ENCODE measurements at regions not wholly inside any gene's neighbourhood (a gene's known extent, or its start where the extent isn't known, plus 50 kb on each side); places are given as distances from the start of the nearest gene placed in this dataset.

GRCh38 chr9:11402621-11403020, 789.8 kb upstream of the PTPRD start:
- no peaks in the 10 kb centered on the region for H3K36me3 ChIP-seq (ENCODE audit: control insufficient read depth in 2 of 2, insufficient read depth in 2 of 2, low read length in 2 of 2)
- peaks cover 0 to 5% of the 10 kb centered on the region in 2 donors for H3K9me3 ChIP-seq (ENCODE audit: control insufficient read depth in 2 of 2, low read length in 2 of 2)
- H3K4me3 ChIP-seq (ENCODE audit: low read length in 2 of 2) = no peak overlapping the region
- no peaks in the 10 kb centered on the region for H3K4me1 ChIP-seq (ENCODE audit: control insufficient read depth, insufficient read depth, low read length)
- H3K27me3 ChIP-seq (ENCODE audit: control insufficient read depth in 1 of 2, insufficient read depth in 2 of 2, low read length in 2 of 2) = no peaks in the 10 kb centered on the region
- no peak overlapping the region for H3K9ac ChIP-seq (ENCODE audit: low read length in 2 of 2)
- H3K27ac ChIP-seq (ENCODE audit: low read length) = no peak overlapping the region

DNA sequence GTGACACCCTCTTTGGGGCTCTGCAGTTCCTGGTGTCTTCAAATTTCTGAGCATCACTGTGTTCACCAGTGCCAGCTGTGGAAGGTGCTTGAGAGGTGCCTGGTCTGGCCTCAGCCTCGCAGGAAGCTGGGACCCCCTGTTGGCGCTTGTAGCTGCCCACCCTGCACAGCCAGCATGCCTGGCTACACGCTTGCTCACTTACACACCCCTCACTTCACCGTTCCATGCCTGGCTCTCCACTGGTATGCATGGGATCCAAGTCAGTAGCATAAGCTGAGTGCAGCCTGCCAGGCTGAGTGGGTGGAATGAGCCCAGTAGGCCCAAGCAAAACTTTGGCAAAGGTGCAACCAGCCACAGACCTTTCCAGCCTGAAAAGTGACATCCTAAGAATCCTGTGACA, 801.4 kb upstream of the PTPRD start:
- Histone ChIP-seq H3K9me3 (ENCODE audit: control insufficient read depth in 2 of 2, low read length in 2 of 2) (peaks cover 0 to 4% of the 10 kb centered on the region in 2 donors), H3K27me3 (ENCODE audit: control insufficient read depth in 1 of 2, insufficient read depth in 2 of 2, low read length in 2 of 2) (no peaks in the 10 kb centered on the region), H3K36me3 (ENCODE audit: control insufficient read depth in 2 of 2, insufficient read depth in 2 of 2, low read length in 2 of 2) (no peaks in the 10 kb centered on the region), H3K4me3 (ENCODE audit: low read length in 2 of 2) (no peak overlapping the region), H3K9ac (ENCODE audit: low read length in 2 of 2) (no peak overlapping the region), H3K4me1 (ENCODE audit: control insufficient read depth, insufficient read depth, low read length) (no peaks in the 10 kb centered on the region), H3K27ac (ENCODE audit: low read length) (no peak overlapping the region)

DNA sequence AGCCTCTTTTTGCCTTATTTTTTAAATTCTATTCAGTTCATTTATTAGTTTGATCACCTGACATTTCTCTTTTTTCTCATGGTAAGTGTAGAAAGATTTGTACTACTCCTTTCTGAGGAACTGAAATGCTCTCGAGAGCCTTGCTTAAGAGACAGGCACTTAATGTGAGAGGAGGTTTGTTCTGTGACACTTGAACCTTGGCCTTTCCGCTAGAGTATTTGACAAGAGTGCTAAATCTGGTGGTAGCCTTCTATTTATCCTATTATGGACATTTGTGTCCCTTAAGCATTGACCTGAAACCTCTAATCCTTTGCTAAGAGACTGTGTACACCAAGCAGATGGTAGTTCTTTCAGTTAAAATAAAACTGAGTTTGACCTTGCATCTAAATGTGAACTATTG, 805.0 kb upstream of the PTPRD start:
- H3K27ac ChIP-seq (ENCODE audit: low read length) = no peak overlapping the region
- H3K9me3 ChIP-seq (ENCODE audit: control insufficient read depth in 2 of 2, low read length in 2 of 2) = peaks cover 0 to 4% of the 10 kb centered on the region in 2 donors
- no peak overlapping the region for H3K4me3 ChIP-seq (ENCODE audit: low read length in 2 of 2)
- H3K36me3 ChIP-seq (ENCODE audit: control insufficient read depth in 2 of 2, insufficient read depth in 2 of 2, low read length in 2 of 2) = no peaks in the 10 kb centered on the region
- H3K27me3 ChIP-seq (ENCODE audit: control insufficient read depth in 1 of 2, insufficient read depth in 2 of 2, low read length in 2 of 2) = no peaks in the 10 kb centered on the region
- no peaks in the 10 kb centered on the region for H3K4me1 ChIP-seq (ENCODE audit: control insufficient read depth, insufficient read depth, low read length)
- no peak overlapping the region for H3K9ac ChIP-seq (ENCODE audit: low read length in 2 of 2)

- no peaks in the 10 kb centered on the region for H3K36me3 ChIP-seq (ENCODE audit: control insufficient read depth in 2 of 2, insufficient read depth in 2 of 2, low read length in 2 of 2)
- H3K9ac ChIP-seq (ENCODE audit: low read length in 2 of 2) = no peak overlapping the region
- no peak overlapping the region for H3K27ac ChIP-seq (ENCODE audit: low read length)
- H3K9me3 ChIP-seq (ENCODE audit: control insufficient read depth in 2 of 2, low read length in 2 of 2) = no peaks in the 10 kb centered on the region
- H3K4me1 ChIP-seq (ENCODE audit: control insufficient read depth, insufficient read depth, low read length) = no peaks in the 10 kb centered on the region
- no peaks in the 10 kb centered on the region for H3K27me3 ChIP-seq (ENCODE audit: control insufficient read depth in 1 of 2, insufficient read depth in 2 of 2, low read length in 2 of 2)
- no peak overlapping the region for H3K4me3 ChIP-seq (ENCODE audit: low read length in 2 of 2)
Measured at GRCh38 chr9:11431490-11431889, 818.7 kb upstream of the PTPRD start.

GRCh38 chr9:11432361-11432760, 819.6 kb upstream of the PTPRD start:
- Histone ChIP-seq H3K27ac (ENCODE audit: low read length) (no peak overlapping the region), H3K36me3 (ENCODE audit: control insufficient read depth in 2 of 2, insufficient read depth in 2 of 2, low read length in 2 of 2) (no peaks in the 10 kb centered on the region), H3K9ac (ENCODE audit: low read length in 2 of 2) (no peak overlapping the region), H3K4me3 (ENCODE audit: low read length in 2 of 2) (no peak overlapping the region), H3K9me3 (ENCODE audit: control insufficient read depth in 2 of 2, low read length in 2 of 2) (no peaks in the 10 kb centered on the region), H3K4me1 (ENCODE audit: control insufficient read depth, insufficient read depth, low read length) (no peaks in the 10 kb centered on the region), H3K27me3 (ENCODE audit: control insufficient read depth in 1 of 2, insufficient read depth in 2 of 2, low read length in 2 of 2) (no peaks in the 10 kb centered on the region)

- H3K4me1 ChIP-seq (ENCODE audit: control insufficient read depth, insufficient read depth, low read length) = no peaks in the 10 kb centered on the region
- no peaks in the 10 kb centered on the region for H3K9me3 ChIP-seq (ENCODE audit: control insufficient read depth in 2 of 2, low read length in 2 of 2)
- no peak overlapping the region for H3K9ac ChIP-seq (ENCODE audit: low read length in 2 of 2)
Measured at GRCh38 chr9:11443631-11444030, 830.8 kb upstream of the PTPRD start.

DNA sequence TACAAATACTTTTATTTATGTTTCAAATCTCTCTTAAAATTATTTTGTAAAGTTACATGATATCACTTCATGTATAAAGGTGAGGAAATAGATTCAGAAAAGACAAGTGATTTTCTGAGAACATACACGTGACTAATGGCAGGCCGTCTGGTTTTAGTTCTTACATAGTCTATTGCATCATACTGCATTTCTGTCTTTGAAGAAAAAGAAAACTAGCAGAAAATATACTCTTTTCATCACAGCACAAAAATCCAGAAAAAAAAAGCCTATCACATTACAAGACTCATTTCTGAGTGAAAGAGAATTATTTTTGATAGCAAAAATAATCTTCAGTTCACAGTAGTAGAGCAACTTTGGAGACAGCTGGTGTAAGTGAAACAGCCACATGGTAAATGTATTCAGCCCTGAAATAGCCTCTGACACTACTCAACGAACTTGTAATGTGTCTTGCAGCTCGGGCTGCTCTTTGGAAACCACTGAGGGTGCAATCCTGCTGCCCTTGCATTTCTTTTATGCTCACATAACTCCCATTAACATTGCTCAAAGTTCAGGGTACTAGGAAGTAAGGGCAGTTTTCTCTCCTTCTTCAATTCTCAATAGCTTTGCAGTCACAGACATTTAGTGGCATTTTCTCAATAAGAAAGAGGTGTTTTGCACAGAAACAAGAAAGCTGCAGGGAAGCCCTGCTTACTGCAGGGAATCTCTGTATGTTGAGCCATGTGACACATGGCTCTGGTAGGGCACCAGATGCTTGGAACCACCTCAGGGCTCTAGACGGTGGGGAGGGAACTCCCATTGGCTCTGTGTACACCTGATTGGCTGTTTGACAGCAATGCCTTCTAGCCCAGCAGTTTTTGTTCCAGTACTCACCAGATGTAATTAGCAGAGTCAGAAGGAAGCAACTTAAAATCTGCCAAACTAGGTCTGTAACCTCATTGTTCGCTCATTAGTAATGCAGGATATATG, 845.3 kb upstream of the PTPRD start:
- no peak overlapping the region for H3K27ac ChIP-seq (ENCODE audit: low read length)
- H3K4me3 ChIP-seq (ENCODE audit: low read length in 2 of 2) = no peak overlapping the region
- H3K4me1 ChIP-seq (ENCODE audit: control insufficient read depth, insufficient read depth, low read length) = no peaks in the 10 kb centered on the region
- no peaks in the 10 kb centered on the region for H3K9me3 ChIP-seq (ENCODE audit: control insufficient read depth in 2 of 2, low read length in 2 of 2)
- no peaks in the 10 kb centered on the region for H3K36me3 ChIP-seq (ENCODE audit: control insufficient read depth in 2 of 2, insufficient read depth in 2 of 2, low read length in 2 of 2)
- no peak overlapping the region for H3K9ac ChIP-seq (ENCODE audit: low read length in 2 of 2)
- H3K27me3 ChIP-seq (ENCODE audit: control insufficient read depth in 1 of 2, insufficient read depth in 2 of 2, low read length in 2 of 2) = no peaks in the 10 kb centered on the region

More at GRCh38 chr9:11443631-11444030, 830.8 kb upstream of the PTPRD start:
- no peaks in the 10 kb centered on the region for H3K36me3 ChIP-seq (ENCODE audit: control insufficient read depth in 2 of 2, insufficient read depth in 2 of 2, low read length in 2 of 2)
- H3K27ac ChIP-seq (ENCODE audit: low read length) = no peak overlapping the region
- H3K4me3 ChIP-seq (ENCODE audit: low read length in 2 of 2) = no peak overlapping the region
- H3K27me3 ChIP-seq (ENCODE audit: control insufficient read depth in 1 of 2, insufficient read depth in 2 of 2, low read length in 2 of 2) = no peaks in the 10 kb centered on the region

DNA sequence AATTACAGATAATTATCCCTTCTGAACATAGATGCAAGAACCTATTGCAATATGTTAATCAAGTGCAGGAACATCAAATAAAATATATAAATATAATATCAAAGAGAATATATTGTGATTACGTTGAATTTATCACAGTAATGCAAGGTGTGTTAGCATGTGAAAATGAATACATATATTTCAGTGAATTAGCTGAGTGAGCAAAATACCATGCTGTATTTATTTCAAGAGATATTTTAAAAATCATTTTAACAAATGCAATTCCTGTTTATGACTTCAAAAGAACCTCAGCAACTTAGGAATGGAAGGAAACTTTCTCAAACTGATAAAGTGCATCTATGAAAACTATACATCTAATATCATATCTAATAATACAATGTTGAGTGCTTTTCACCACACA, 856.9 kb upstream of the PTPRD start:
- H3K27me3 ChIP-seq (ENCODE audit: control insufficient read depth in 1 of 2, insufficient read depth in 2 of 2, low read length in 2 of 2) = no peaks in the 10 kb centered on the region
- no peak overlapping the region for H3K9ac ChIP-seq (ENCODE audit: low read length in 2 of 2)
- H3K4me3 ChIP-seq (ENCODE audit: low read length in 2 of 2) = no peak overlapping the region
- H3K4me1 ChIP-seq (ENCODE audit: control insufficient read depth, insufficient read depth, low read length) = no peaks in the 10 kb centered on the region
- H3K36me3 ChIP-seq (ENCODE audit: control insufficient read depth in 2 of 2, insufficient read depth in 2 of 2, low read length in 2 of 2) = no peaks in the 10 kb centered on the region
- no peak overlapping the region for H3K27ac ChIP-seq (ENCODE audit: low read length)
- no peaks in the 10 kb centered on the region for H3K9me3 ChIP-seq (ENCODE audit: control insufficient read depth in 2 of 2, low read length in 2 of 2)

DNA sequence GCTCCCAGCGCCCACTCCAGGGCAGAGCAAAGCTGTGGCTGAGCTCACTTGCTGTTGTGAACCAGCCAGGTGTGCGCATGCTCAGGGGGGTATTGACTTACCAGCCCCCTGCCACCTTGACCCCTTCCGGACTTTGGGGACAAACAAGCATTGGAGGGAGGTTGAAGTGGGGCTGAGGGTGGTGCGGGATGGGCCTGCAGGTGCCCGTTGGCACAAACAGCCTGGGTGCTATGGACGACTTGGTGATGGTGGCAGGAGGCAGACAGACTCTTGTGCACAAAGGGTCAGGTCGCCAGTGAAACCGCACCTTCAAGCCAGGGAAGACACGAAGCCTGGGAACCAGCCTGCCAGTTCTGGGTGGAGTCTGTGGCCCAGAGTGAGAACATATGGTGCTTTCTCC, 858.5 kb upstream of the PTPRD start:
- Histone ChIP-seq H3K36me3 (ENCODE audit: control insufficient read depth in 2 of 2, insufficient read depth in 2 of 2, low read length in 2 of 2) (no peaks in the 10 kb centered on the region), H3K9ac (ENCODE audit: low read length in 2 of 2) (no peak overlapping the region), H3K27me3 (ENCODE audit: control insufficient read depth in 1 of 2, insufficient read depth in 2 of 2, low read length in 2 of 2) (no peaks in the 10 kb centered on the region), H3K4me3 (ENCODE audit: low read length in 2 of 2) (no peak overlapping the region), H3K4me1 (ENCODE audit: control insufficient read depth, insufficient read depth, low read length) (no peaks in the 10 kb centered on the region), H3K9me3 (ENCODE audit: control insufficient read depth in 2 of 2, low read length in 2 of 2) (no peaks in the 10 kb centered on the region), H3K27ac (ENCODE audit: low read length) (no peak overlapping the region)

DNA sequence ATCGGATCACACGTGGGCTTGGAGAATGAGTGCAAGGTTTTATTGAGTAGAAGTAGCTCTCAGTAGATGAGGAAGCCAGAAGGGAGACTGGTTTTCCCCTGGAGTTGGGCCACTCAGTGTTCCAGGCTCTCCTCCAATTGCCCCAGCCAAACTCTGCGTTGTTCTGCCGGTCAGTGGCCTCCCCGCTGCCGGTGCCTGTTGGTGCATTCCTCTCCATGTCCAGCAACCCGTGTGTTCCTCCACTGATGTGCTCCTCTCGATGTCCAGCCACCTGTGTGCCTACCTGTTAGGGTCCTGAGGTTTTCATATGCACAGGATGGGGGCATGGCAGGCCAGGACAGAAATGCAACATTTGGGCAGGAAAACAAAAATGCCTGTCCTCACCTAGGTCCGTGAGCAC, 888.0 kb upstream of the PTPRD start:
- Histone ChIP-seq H3K27me3 (ENCODE audit: control insufficient read depth in 1 of 2, insufficient read depth in 2 of 2, low read length in 2 of 2) (no peaks in the 10 kb centered on the region), H3K9me3 (ENCODE audit: control insufficient read depth in 2 of 2, low read length in 2 of 2) (peaks cover 0 to 6% of the 10 kb centered on the region in 2 donors), H3K4me3 (ENCODE audit: low read length in 2 of 2) (no peak overlapping the region), H3K36me3 (ENCODE audit: control insufficient read depth in 2 of 2, insufficient read depth in 2 of 2, low read length in 2 of 2) (no peaks in the 10 kb centered on the region), H3K9ac (ENCODE audit: low read length in 2 of 2) (no peak overlapping the region), H3K27ac (ENCODE audit: low read length) (no peak overlapping the region), H3K4me1 (ENCODE audit: control insufficient read depth, insufficient read depth, low read length) (no peaks in the 10 kb centered on the region)

- Histone ChIP-seq H3K9ac (ENCODE audit: low read length in 2 of 2) (no peak overlapping the region), H3K9me3 (ENCODE audit: control insufficient read depth in 2 of 2, low read length in 2 of 2) (peaks cover 0 to 3% of the 10 kb centered on the region in 2 donors), H3K4me1 (ENCODE audit: control insufficient read depth, insufficient read depth, low read length) (no peaks in the 10 kb centered on the region), H3K4me3 (ENCODE audit: low read length in 2 of 2) (no peak overlapping the region), H3K27me3 (ENCODE audit: control insufficient read depth in 1 of 2, insufficient read depth in 2 of 2, low read length in 2 of 2) (no peaks in the 10 kb centered on the region), H3K36me3 (ENCODE audit: control insufficient read depth in 2 of 2, insufficient read depth in 2 of 2, low read length in 2 of 2) (no peaks in the 10 kb centered on the region), H3K27ac (ENCODE audit: low read length) (no peak overlapping the region)
Measured at GRCh38 chr9:11506980-11507379, 894.2 kb upstream of the PTPRD start.

Measured in stomach smooth muscle (tissue), 2 donors.